Mucosa of descending colon (tissue), 3 donors: ENCODE measurements at regions not wholly inside any gene's neighbourhood (a gene's known extent, or its start where the extent isn't known, plus 50 kb on each side); places are given as distances from the start of the nearest gene placed in this dataset.

Source experiments
- ATAC-seq: fragments of 200-7000 bp; cut with Tn5 transposase; one replicate; pipeline ENCODE4 v1.9.1; 2020; ENCODE audit warnings: mild to moderate bottlenecking, moderate library complexity
- DNase-seq, 3 donors: peaks; one replicate each; pipeline ENCODE4 v3.0.0-alpha.2; 2020
- H3K36me3 ChIP-seq: fragments of 200-600 bp; one replicate; pipeline ENCODE4 v1.8.0; 2021; ENCODE audit warnings: low read depth, mild to moderate bottlenecking
- H3K4me1 ChIP-seq: fragments of 200-600 bp; one replicate; pipeline ENCODE4 v1.8.0; 2021; ENCODE audit warnings: low read depth, mild to moderate bottlenecking
- H3K4me3 ChIP-seq: fragments of 200-600 bp; one replicate; pipeline ENCODE4 v1.8.0; 2021; ENCODE audit warnings: mild to moderate bottlenecking
- H3K9me3 ChIP-seq: fragments of 200-600 bp; one replicate; pipeline ENCODE4 v1.8.0; 2021; ENCODE audit warnings: mild to moderate bottlenecking
- intact Hi-C, 2 donors: fragments of 100-400 bp; cut with DNase I in 1 of 2; cut with micrococcal nuclease in 1 of 2; formaldehyde crosslinking; loops; one replicate each; pipeline versions ENCODE4 v1.11.0 to v1.11.1; 2022; cut with DNase I, micrococcal nuclease
- TF ChIP-seq, protein P1 (sequence below): fragments of 200-600 bp; IDR thresholded peaks from one replicate; pipeline ENCODE4 v1.8.0; 2022; ENCODE audit warnings: antibody characterized with exemption, mild to moderate bottlenecking
- donor health status: DM: no; HTN: no; CAD: no; lungs with moderate emphysema.
- donor health status: DM: no; HTN: no; CAD: no.
- donor health status: DM: no; HTN: yes; CAD: no.

DNA sequence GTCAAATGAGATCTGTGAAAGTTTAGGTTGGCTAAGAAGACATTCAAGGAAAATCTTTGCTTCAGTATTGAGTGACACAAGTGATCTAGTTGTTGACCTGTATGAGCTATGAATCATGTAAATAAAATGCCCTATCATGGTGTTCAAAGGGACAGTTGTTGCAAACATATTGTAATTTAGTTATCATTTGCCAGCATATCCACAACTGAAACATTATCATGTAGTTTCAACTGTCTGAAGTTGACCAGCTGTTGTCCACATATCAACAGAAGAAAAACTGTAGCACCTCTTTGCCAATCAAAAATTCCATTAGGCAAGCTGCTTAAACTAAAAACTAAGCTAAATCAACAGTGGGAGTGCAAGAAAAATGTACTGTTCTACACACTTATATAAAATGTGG lies 527.1 kb upstream of the NRXN1 start:
- ATAC-seq (no peak), DNase-seq (no peak)
- Histone ChIP-seq H3K36me3 (no peaks in the 10 kb centered on the region), H3K4me1 (no peaks in the 10 kb centered on the region), H3K9me3 (no peaks in the 10 kb centered on the region), H3K4me3 (no peak overlapping the region)
- intact Hi-C loops = no loop called here
- TF ChIP-seq, protein P1, sequence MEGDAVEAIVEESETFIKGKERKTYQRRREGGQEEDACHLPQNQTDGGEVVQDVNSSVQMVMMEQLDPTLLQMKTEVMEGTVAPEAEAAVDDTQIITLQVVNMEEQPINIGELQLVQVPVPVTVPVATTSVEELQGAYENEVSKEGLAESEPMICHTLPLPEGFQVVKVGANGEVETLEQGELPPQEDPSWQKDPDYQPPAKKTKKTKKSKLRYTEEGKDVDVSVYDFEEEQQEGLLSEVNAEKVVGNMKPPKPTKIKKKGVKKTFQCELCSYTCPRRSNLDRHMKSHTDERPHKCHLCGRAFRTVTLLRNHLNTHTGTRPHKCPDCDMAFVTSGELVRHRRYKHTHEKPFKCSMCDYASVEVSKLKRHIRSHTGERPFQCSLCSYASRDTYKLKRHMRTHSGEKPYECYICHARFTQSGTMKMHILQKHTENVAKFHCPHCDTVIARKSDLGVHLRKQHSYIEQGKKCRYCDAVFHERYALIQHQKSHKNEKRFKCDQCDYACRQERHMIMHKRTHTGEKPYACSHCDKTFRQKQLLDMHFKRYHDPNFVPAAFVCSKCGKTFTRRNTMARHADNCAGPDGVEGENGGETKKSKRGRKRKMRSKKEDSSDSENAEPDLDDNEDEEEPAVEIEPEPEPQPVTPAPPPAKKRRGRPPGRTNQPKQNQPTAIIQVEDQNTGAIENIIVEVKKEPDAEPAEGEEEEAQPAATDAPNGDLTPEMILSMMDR = no peak

DNA sequence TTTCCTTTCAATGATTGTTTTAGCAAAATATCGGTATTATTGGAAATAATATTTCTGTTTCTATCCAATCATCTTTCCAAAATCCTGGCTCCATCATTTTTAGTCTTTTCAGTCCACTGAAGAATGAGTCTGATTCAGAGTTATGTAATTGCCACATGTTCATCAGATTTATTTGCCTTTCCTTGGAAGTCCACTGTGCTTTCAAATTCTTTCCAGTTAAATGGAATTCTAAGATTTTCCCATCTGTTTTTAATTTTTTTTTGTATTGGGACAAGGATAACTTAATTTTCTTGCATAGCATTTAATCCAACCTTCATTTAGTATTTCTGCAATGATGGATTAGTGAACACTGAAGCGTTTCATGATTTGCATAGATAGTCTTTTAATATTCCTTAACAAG lies 521.5 kb upstream of the NRXN1 start:
- Histone ChIP-seq H3K4me3 (no peak overlapping the region), H3K36me3 (no peaks in the 10 kb centered on the region), H3K4me1 (no peaks in the 10 kb centered on the region), H3K9me3 (no peaks in the 10 kb centered on the region)
- TF ChIP-seq, protein P1 = no peak
- ATAC-seq = no peak
- intact Hi-C loops = no loop called here
- DNase-seq = no peak

DNA sequence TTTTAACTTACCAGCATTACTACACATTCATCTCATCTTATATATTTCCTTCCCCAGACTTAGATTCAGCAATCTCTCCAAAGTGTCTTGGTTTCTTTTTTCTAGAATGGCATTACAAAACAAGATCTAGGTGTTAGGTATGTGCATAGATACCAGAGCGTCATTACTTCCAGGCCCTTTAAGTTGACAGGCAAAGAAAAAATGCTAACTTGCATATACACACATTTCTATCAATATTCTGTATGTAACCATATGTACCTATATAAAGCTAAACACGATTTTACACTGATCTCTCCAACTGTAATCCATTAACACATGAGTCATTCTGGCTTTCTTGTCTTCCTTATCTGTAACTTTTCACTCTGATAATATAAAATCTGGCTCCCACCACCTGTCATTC lies 503.8 kb upstream of the NRXN1 start:
- Histone ChIP-seq H3K9me3 (peaks cover 5% of the 10 kb centered on the region), H3K36me3 (no peaks in the 10 kb centered on the region), H3K4me1 (no peaks in the 10 kb centered on the region), H3K4me3 (no peak overlapping the region)
- intact Hi-C loops = no loop called here
- ATAC-seq = no peak
- TF ChIP-seq, protein P1 = no peak
- DNase-seq = no peak

DNA sequence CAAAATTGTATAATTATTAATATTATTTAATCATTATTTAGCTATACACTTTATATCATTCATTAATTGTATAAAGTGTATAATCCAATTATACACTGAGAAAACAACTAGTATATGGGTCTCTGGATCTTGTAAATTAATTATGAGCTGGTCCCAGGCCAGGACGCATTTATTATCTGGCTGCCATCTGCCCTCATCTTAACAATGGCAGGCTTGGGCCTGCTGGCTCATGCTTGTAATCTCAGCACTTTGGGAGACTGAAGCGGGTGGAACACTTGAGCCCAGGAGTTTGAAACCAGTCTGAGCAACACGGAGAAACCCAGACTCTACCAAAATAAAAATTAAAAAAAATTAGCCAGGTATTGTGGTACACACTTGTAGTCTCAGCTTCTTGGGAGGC lies 502.2 kb upstream of the NRXN1 start:
- H3K9me3 ChIP-seq = peaks cover 5% of the 10 kb centered on the region
- no peaks in the 10 kb centered on the region for H3K36me3 ChIP-seq
- H3K4me1 ChIP-seq = no peaks in the 10 kb centered on the region
- no peak overlapping the region for H3K4me3 ChIP-seq
- intact Hi-C loops = no loop called here
- TF ChIP-seq, protein P1 = no peak
- ATAC-seq (no peak), DNase-seq (no peak)

DNA sequence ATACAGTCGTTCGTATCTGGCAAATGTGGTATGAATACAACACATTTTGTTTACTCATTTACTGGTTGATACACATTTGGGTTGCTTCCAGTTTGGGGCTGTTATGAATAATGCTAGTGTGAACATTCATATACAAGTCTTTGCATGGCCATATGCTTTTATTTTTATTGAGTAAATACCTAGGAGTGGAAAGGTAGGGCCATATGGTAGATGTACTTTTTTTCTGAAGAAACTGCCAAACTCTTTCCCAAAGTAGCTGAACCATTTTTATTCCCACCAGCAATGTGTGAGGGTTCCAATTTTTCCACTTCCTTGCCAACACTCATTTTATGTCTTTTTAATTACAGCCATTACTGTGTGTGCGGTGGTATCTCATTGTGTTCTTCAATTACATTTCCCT lies 496.2 kb upstream of the NRXN1 start:
- intact Hi-C loops = no loop called here
- no peak overlapping the region for H3K4me3 ChIP-seq
- peaks cover 2% of the 10 kb centered on the region for H3K9me3 ChIP-seq
- no peaks in the 10 kb centered on the region for H3K4me1 ChIP-seq
- TF ChIP-seq, protein P1 = no peak
- ATAC-seq (no peak), DNase-seq (no peak)
- H3K36me3 ChIP-seq = no peaks in the 10 kb centered on the region

DNA sequence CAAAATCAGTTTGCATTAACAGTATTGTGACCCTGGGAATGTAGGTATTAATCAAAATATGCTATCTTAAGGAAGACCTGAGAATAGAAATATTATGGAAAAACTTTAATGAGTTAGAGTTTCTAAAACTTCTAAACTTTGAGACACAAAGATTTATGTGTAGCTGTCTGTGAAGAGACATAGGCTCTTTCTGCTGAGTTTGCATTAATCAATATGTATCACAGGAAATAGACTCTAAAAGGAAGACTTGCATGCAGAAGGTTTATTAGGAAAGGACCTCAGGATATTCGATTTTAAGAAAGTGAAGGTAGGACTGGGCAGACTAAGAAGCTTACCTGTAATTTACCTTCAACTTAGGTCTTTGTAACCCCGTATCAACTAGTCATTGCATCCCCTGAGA lies 494.8 kb upstream of the NRXN1 start:
- no peaks in the 10 kb centered on the region for H3K36me3 ChIP-seq
- no peaks in the 10 kb centered on the region for H3K9me3 ChIP-seq
- ATAC-seq (no peak), DNase-seq (no peak)
- TF ChIP-seq, protein P1 = no peak
- no peak overlapping the region for H3K4me3 ChIP-seq
- no peaks in the 10 kb centered on the region for H3K4me1 ChIP-seq
- intact Hi-C loops = no loop called here
